ENCODE measurements at regions not wholly inside any gene's neighbourhood (a gene's known extent, or its start where the extent isn't known, plus 50 kb on each side); places are given as distances from the start of the nearest gene placed in this dataset.

DNA sequence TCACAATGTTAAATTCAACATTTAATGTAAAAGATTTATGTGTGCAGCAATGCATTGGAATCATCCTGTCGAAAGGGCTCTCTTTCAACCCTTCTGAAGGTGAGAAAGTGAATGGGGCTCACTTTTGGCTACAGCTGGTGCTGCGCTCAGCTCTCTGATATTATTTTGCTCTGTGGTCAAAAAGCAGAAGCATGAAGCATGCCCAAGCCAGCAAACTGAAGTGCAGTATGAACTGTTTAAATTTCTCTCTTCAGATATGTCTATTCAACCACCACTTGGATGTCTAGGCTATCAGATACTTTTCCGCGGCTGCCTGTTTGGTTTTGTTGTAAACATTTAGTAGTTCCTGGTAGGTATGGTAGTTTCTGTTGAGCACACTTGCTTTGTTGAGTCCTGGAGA, 216.9 kb upstream of the TMPRSS15 start:
- DNase-seq (ENCODE audit: low read depth, low spot score) = no peak
- Histone ChIP-seq H3K36me3 (ENCODE audit: control insufficient read depth in 2 of 2, extremely low read depth in 1 of 2, insufficient read depth in 2 of 2, low read length in 2 of 2) (no peaks in the 10 kb centered on the region), H3K79me2 (ENCODE audit: control insufficient read depth, insufficient read depth, low read length) (no peaks in the 10 kb centered on the region), H3K9ac (replicated peaks; ENCODE audit: extremely low read depth, insufficient read depth, low read length) (no peak overlapping the region), H3K9me3 (replicated peaks; ENCODE audit: control insufficient read depth, insufficient read depth, low read length) (no peaks in the 10 kb centered on the region), H3K27me3 (ENCODE audit: control insufficient read depth in 2 of 2, insufficient read depth in 2 of 2, low read length in 2 of 2) (no peaks in the 10 kb centered on the region), H3K9me1 (replicated peaks; ENCODE audit: control insufficient read depth, extremely low read depth, insufficient read depth, low read length) (no peaks in the 10 kb centered on the region), H3K4me3 (replicated peaks in 1 of 3; ENCODE audit: insufficient read depth in 1 of 3, low read depth in 1 of 3, low read length in 3 of 3) (no peak overlapping the region), H3K4me1 (ENCODE audit: control insufficient read depth, extremely low read depth, insufficient read depth, low read length) (no peaks in the 10 kb centered on the region), H3K4me2 (ENCODE audit: insufficient read depth, low read length) (no peak overlapping the region), H2AFZ (ENCODE audit: low read depth, low read length) (no peak overlapping the region), H4K20me1 (replicated peaks; ENCODE audit: control insufficient read depth, extremely low read depth, insufficient read depth, low read length) (no peaks in the 10 kb centered on the region), H3K27ac (ENCODE audit: insufficient read depth, low read depth, low read length) (no peak overlapping the region)
- intact Hi-C loops (cut with micrococcal nuclease) (no loop called here), dilution Hi-C loops (cut with MboI; ENCODE audit: extremely low pct_ligation_motif_present, low sequenced_read_pairs) (no loop called here)
- ChIA-PET POLR2A (no interaction called here), CTCF (no interaction called here)
- no peak for TF ChIP-seq GATA2 (IDR thresholded peaks at IDR 0.05; ENCODE audit: insufficient read depth, insufficient read length, low read depth, low read length)
- no peak for TF ChIP-seq POLR2A (IDR thresholded peaks at IDR 0.05; ENCODE audit: low read depth, low read length)
- TF ChIP-seq, protein P1, sequence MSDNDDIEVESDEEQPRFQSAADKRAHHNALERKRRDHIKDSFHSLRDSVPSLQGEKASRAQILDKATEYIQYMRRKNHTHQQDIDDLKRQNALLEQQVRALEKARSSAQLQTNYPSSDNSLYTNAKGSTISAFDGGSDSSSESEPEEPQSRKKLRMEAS (IDR thresholded peaks at IDR 0.05; ENCODE audit: insufficient read depth, insufficient read length) = no peak
- no peak for TF ChIP-seq EZH2 (IDR thresholded peaks at IDR 0.05; ENCODE audit: borderline replicate concordance, low read depth, low read length, severe bottlenecking)
- no peak for TF ChIP-seq MYC (IDR thresholded peaks at IDR 0.05; ENCODE audit: low read depth, low read length)
- TF ChIP-seq FOS (IDR thresholded peaks at IDR 0.05; ENCODE audit: borderline replicate concordance, insufficient read depth, low read length) = no peak
- TF ChIP-seq, protein P2, sequence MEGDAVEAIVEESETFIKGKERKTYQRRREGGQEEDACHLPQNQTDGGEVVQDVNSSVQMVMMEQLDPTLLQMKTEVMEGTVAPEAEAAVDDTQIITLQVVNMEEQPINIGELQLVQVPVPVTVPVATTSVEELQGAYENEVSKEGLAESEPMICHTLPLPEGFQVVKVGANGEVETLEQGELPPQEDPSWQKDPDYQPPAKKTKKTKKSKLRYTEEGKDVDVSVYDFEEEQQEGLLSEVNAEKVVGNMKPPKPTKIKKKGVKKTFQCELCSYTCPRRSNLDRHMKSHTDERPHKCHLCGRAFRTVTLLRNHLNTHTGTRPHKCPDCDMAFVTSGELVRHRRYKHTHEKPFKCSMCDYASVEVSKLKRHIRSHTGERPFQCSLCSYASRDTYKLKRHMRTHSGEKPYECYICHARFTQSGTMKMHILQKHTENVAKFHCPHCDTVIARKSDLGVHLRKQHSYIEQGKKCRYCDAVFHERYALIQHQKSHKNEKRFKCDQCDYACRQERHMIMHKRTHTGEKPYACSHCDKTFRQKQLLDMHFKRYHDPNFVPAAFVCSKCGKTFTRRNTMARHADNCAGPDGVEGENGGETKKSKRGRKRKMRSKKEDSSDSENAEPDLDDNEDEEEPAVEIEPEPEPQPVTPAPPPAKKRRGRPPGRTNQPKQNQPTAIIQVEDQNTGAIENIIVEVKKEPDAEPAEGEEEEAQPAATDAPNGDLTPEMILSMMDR (IDR thresholded peaks at IDR 0.05; ENCODE audit: extremely low read depth in 1 of 2, insufficient read depth in 1 of 2, low read depth in 1 of 2, low read length in 2 of 2) = no peak
- no peak for TF ChIP-seq POLR2AphosphoS5 (IDR thresholded peaks at IDR 0.05; ENCODE audit: insufficient read depth, low read depth, low read length)
- no peak for TF ChIP-seq JUN (IDR thresholded peaks at IDR 0.05; ENCODE audit: borderline replicate concordance, insufficient read depth, insufficient read length, low read depth)
- no TSS peak for BruUV-seq (replicated peaks)
- no peak for FAIRE-seq

Measured in endothelial cell of umbilical vein (primary cell).